HUES6 (cell line): ENCODE measurements at regions not wholly inside any gene's neighbourhood (a gene's known extent, or its start where the extent isn't known, plus 50 kb on each side); places are given as distances from the start of the nearest gene placed in this dataset.

Source experiments
- H3K27ac ChIP-seq: 2 replicates; pipeline ENCODE4 v1.7.0; 2013; ENCODE audit warnings: low read depth, mild to moderate bottlenecking, low read length, inconsistent platforms
- H3K27me3 ChIP-seq: 2 replicates; pipeline ENCODE4 v1.6.1; 2013; ENCODE audit warnings: low read length; ENCODE audit not compliant: control insufficient read depth, insufficient read depth
- H3K36me3 ChIP-seq: 2 replicates; pipeline ENCODE4 v1.6.1; 2013; ENCODE audit warnings: low read length; ENCODE audit not compliant: control insufficient read depth, insufficient read depth
- H3K4me1 ChIP-seq: 2 replicates; pipeline ENCODE4 v1.6.1; 2013; ENCODE audit warnings: low read length; ENCODE audit not compliant: control insufficient read depth, insufficient read depth
- H3K4me3 ChIP-seq: 2 replicates; pipeline ENCODE4 v1.5.1; 2013; ENCODE audit warnings: low read depth, low read length
- H3K9ac ChIP-seq: one replicate; pipeline ENCODE4 v1.6.1; 2013; ENCODE audit warnings: mild to moderate bottlenecking, low read length
- H3K9me3 ChIP-seq: 2 replicates; pipeline ENCODE4 v1.6.1; 2013; ENCODE audit warnings: low read depth, low read length; ENCODE audit not compliant: control insufficient read depth, insufficient read depth

DNA sequence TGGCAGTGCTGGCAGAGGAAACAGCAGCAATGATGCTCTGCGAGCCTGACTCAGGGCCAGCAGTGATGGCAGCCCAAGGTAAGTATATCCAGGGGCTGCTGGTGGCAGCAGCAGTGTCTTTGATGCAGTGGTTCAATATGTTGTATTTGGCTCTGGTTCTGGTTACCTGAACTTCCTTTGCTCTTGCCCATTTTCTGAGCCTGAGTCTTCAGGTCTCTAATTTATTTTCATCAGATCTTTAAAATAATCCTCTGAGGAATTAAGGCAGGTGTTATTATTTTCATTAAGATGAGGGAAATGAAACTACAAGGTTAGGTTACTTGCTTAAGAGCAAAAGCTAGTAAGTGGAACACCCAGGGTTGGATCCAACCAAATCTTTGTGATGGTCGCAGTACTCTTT is 102.8 kb upstream of the BMP2K start:
- Histone ChIP-seq H3K9me3 (peaks cover 6% of the 10 kb centered on the region; the same call in 1 of the 2 replicates), H3K27me3 (no peaks in the 10 kb centered on the region), H3K27ac (no peak overlapping the region), H3K36me3 (no peaks in the 10 kb centered on the region), H3K9ac (no peak overlapping the region), H3K4me1 (peaks cover 7% of the 10 kb centered on the region; the same call in 1 of the 2 replicates), H3K4me3 (no peak overlapping the region)

DNA sequence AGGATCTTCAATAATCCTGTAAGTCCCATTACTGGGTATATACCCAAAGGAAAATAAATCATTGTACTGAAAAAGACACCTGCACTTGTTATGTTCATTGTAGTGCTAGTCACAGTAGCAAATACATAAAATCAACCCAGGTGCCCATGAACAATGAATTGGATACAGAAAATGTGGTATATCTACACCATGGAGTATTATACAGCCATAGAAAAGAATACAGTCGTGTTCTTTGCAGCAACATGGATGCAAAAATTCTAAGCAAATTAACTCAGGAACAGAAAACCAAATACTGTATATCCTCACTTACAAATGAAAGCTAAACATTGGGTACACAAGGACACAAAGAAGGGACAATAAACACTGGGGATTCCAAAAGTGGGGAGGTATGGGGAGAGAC is 100.8 kb upstream of the BMP2K start:
- H3K4me3 ChIP-seq: no peak overlapping the region
- no peak overlapping the region for H3K27ac ChIP-seq
- no peaks in the 10 kb centered on the region for H3K4me1 ChIP-seq
- no peaks in the 10 kb centered on the region for H3K27me3 ChIP-seq
- H3K9me3 ChIP-seq: peaks cover 6% of the 10 kb centered on the region; the same call in 1 of the 2 replicates
- H3K9ac ChIP-seq: no peak overlapping the region
- H3K36me3 ChIP-seq: no peaks in the 10 kb centered on the region

DNA sequence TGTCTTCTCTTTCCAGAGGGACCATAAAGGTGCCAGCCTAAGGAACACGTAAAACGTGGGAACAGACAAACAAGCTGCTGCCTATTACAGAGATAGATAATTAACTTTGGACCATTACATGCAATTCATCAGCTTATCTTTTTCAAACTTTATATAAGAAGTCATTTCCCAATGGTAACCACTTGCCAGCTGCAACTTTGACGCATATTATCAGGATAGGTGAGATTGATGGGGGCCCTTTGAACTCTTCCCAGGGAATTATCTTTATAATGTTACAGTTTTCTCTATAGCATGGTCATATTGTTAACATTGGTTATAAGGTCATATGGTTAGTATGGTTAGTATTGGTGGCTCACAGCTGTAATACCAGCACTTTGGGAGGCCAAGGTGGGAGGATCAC is 94.1 kb upstream of the BMP2K start:
- no peak overlapping the region for H3K27ac ChIP-seq
- H3K4me1 ChIP-seq: peaks cover 3% of the 10 kb centered on the region; the same call in 1 of the 2 replicates
- no peaks in the 10 kb centered on the region for H3K9me3 ChIP-seq
- H3K9ac ChIP-seq: no peak overlapping the region
- H3K27me3 ChIP-seq: no peaks in the 10 kb centered on the region
- H3K4me3 ChIP-seq: no peak overlapping the region
- H3K36me3 ChIP-seq: no peaks in the 10 kb centered on the region

DNA sequence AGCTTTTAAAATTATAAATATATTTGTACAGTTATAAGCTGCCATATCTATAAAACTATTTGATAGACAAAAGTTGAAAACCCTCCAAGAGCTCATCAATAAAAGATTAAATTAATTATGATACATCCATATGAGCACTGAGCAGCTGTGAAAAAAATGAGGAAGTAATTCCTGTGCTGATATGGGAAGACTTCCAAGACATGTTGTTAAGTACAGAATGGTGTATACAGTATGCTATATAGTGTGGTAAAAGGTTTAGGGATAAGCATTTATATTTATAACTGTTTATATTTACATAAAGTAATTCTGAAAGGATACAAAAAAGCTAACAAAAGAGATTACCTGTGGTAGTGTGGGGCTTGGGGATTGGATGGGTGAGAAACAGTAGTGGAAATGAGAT is 92.8 kb upstream of the BMP2K start:
- Histone ChIP-seq H3K27ac (no peak overlapping the region), H3K4me3 (no peak overlapping the region), H3K4me1 (peaks cover 3% of the 10 kb centered on the region; the same call in 1 of the 2 replicates), H3K27me3 (no peaks in the 10 kb centered on the region), H3K36me3 (no peaks in the 10 kb centered on the region), H3K9me3 (no peaks in the 10 kb centered on the region), H3K9ac (no peak overlapping the region)

DNA sequence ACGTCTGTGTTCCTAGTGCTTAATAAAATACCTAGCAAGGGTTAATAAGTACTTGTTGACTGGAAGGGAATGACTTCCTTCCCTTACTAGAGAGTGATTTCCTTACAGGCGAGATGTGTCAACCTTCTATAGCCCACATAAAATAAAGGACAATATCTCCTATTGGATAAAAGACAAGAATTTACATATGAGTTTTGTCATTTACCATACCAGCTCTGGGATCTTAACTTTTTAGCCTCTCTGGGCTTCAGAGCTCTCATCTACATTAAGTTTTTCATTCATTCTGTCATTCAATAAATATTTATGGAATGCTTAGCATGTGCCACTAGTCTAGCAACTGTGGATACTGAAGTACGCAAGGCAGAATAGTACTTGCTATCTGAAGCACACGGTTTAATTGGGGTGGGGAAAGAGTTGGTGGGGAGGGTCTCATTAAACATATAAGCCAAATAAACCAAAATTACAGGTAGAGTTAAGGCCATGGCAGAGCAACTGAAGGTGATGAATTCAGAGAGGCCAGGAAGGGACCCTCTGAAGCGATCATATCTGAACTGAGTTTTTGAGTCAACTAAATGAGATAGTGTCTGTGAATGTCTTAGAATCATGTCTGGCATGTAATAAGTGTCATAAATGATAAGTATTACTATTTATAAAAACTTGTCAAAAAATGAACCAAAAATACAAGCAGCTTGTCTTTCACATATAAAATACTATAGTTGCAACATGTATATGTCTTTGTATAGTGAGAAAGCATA is 91.6 kb upstream of the BMP2K start:
- Histone ChIP-seq H3K36me3 (no peaks in the 10 kb centered on the region), H3K9me3 (no peaks in the 10 kb centered on the region), H3K27me3 (no peaks in the 10 kb centered on the region), H3K4me3 (no peak overlapping the region), H3K4me1 (peaks cover 3% of the 10 kb centered on the region; the same call in 1 of the 2 replicates), H3K27ac (no peak overlapping the region), H3K9ac (no peak overlapping the region)

DNA sequence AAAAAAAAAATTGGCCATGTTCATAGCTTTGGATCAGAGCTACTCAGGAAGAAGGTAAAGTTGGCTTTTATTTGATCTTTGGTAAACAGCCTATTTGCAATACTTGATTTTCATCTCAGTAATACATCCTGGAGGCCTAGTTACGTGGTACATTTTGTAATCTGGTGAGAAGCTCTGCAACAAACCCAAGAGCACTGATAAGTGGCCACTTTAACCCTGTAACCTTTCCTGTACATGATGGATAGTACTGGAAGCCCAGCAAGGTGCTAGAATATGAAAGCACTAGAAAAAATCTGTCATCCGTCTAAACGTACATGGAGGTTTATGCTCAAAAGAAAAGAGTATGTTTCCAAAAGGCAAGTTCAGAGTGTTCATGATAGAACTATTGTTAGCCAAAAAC is 88.3 kb upstream of the BMP2K start:
- Histone ChIP-seq H3K36me3 (no peaks in the 10 kb centered on the region), H3K4me1 (peaks cover 14% of the 10 kb centered on the region; the same call in 1 of the 2 replicates), H3K4me3 (no peak overlapping the region), H3K27ac (no peak overlapping the region), H3K27me3 (no peaks in the 10 kb centered on the region), H3K9ac (no peak overlapping the region), H3K9me3 (no peaks in the 10 kb centered on the region)

DNA sequence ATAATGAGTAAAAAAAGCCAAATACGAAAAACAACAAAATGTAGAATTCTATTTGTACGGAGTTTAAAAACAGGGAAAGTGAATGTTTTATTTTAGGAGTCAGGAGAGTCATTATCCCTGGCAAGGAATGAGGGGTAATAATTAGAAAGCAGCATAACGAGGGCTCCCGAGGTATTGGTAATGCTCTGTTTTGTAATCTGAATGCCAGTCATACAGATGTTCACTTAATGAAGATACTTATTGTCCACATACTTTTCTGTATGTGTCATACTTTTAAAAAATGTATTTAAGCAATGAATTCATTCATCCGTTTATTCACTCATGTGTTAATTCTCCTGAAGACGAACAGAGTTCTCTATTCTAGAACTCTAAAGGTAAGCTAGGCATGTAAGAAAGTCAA is 87.8 kb upstream of the BMP2K start:
- Histone ChIP-seq H3K9ac (no peak overlapping the region), H3K4me3 (no peak overlapping the region), H3K4me1 (peaks cover 14% of the 10 kb centered on the region; the same call in 1 of the 2 replicates), H3K9me3 (no peaks in the 10 kb centered on the region), H3K27ac (no peak overlapping the region), H3K27me3 (no peaks in the 10 kb centered on the region), H3K36me3 (no peaks in the 10 kb centered on the region)

DNA sequence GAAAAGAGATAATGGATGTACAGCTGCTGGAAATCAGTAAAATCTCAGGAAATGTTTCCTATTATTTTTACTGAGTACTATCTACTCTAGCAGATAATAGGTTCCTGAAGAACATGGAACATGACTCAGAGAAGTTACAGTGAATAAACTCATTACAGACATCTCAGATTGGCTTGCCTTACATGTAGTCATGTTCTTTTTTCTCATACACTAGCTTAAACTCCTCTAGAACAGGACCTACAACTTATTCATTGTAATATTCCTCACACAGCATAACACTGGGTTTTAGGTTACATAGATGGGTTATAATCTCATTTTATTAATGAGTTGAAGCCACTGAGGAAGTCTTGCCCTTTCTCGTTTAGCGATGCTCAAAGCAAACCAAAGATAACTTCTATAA is 86.9 kb upstream of the BMP2K start:
- no peaks in the 10 kb centered on the region for H3K9me3 ChIP-seq
- no peak overlapping the region for H3K4me3 ChIP-seq
- no peak overlapping the region for H3K9ac ChIP-seq
- peaks cover 14% of the 10 kb centered on the region; the same call in 1 of the 2 replicates for H3K4me1 ChIP-seq
- no peaks in the 10 kb centered on the region for H3K27me3 ChIP-seq
- H3K36me3 ChIP-seq: no peaks in the 10 kb centered on the region
- no peak overlapping the region for H3K27ac ChIP-seq

DNA sequence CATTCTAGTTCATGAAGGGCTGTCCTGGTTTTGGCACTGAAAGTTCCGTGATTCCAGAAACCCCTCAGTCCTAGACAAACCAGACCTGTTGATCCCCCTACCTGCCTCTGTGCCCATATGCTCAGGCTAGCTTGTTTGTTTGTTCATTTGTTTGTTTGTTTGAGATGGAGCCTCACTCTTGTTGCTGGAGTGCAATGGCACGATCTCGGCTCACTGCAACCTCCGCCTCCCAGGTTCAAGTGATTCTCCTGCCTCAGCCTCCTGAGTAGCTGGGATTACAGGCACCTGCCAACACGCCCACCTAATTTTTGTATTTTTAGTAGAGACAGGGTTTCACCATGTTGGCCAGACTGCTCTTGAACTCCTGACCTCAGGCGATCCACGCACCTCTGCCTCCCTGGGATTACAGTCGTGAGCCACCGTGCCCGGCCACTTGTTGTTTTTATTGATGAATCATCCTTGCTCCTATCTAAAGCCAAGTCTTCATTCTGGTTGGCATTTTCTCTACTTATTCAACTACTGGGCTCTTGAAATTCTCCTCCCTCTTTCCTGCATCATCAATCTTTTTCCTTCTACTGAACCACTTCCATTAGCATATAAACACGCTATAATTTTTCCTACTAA is 86.3 kb upstream of the BMP2K start:
- no peak overlapping the region for H3K4me3 ChIP-seq
- no peaks in the 10 kb centered on the region for H3K27me3 ChIP-seq
- H3K9me3 ChIP-seq: no peaks in the 10 kb centered on the region
- no peak overlapping the region for H3K9ac ChIP-seq
- H3K36me3 ChIP-seq: no peaks in the 10 kb centered on the region
- peaks cover 11% of the 10 kb centered on the region; the same call in 1 of the 2 replicates for H3K4me1 ChIP-seq
- H3K27ac ChIP-seq: no peak overlapping the region

DNA sequence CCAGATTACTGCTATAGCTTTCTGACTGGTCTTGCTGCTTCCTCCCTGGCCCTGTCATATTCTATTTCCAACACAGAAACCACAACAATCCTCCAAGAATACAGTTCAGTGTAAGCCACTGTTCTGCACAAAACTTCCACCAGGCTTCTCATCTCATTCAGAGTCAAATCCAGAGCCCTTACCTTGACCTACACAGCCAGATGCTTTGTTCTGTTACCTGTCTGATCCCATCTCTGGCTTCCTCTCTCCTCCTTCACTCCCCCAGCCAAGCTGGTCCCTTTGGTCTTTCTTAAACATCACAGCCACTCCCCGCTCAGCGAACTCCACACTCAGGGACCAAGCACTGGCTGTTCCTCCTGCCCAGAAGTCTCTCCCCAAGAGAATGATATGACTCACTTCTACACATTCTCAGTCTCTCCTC is 84.8 kb upstream of the BMP2K start:
- Histone ChIP-seq H3K4me1 (peaks cover 11% of the 10 kb centered on the region; the same call in 1 of the 2 replicates), H3K9ac (no peak overlapping the region), H3K9me3 (no peaks in the 10 kb centered on the region), H3K27ac (no peak overlapping the region), H3K4me3 (no peak overlapping the region), H3K36me3 (no peaks in the 10 kb centered on the region), H3K27me3 (no peaks in the 10 kb centered on the region)
